DMS79 treated with DMSO at 0.1 percent for 48 hours (cell line): ENCODE measurements at regions not wholly inside any gene's neighbourhood (a gene's known extent, or its start where the extent isn't known, plus 50 kb on each side); places are given as distances from the start of the nearest gene placed in this dataset.
"Not testable (repeated sequence)": the region's sequence is repeated elsewhere in the genome, so short reads cannot be mapped to it uniquely, and the experiment has no call there.

ENCODE experiments used
- DNase-seq: peaks from one replicate; lab custom pipeline; 2025; lab: John Stamatoyannopoulos, UW

GRCh38 chr4:32840461-32841189 is 2120.5 kb downstream of the PCDH7 start:
- DNase-seq: no peak

DNA sequence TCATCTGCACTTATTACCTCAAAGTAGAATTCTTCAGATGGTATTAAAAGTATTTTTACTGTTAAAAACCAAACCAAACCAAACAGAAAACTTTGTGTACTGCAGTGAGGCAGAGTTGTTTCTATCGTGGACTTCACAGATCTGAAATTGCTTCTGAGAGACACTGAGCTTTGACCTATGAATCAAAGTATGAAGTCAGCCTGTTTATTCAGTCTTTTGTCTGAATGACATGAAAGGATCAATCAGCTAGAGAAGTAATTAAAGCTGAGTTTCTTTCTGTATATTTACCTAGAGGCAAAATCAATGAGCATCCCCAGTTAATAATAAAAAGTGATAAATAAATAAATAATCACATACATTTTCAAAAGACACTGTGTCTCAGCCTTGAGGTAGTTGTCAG is 2121.0 kb downstream of the PCDH7 start:
- no peak for DNase-seq

GRCh38 chr4:32847461-32847860 is 2127.3 kb downstream of the PCDH7 start:
- DNase-seq: no peak

- DNase-seq: no peak
Observed at GRCh38 chr4:32855622-32856021, 2135.5 kb downstream of the PCDH7 start.

DNA sequence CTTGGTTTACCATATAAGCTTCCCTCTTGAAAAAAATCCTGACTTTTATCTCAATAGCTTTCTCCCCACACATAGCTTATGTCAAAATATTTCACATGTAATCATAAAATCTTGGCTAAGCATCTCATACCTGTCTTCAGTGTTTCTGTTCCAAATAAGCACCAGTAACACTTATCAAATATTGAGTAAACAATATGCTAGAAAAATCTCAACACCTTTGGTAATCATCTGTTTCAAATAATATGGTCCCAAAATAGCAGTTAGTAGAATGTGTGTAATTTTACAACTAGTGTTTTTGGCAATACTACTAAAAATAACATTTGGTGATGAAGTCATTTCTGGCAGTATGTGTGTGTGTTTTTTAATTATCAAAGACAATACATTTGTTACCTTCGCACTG is 2138.2 kb downstream of the PCDH7 start:
- no peak for DNase-seq

GRCh38 chr4:32858971-32859370 is 2138.8 kb downstream of the PCDH7 start:
- no peak for DNase-seq

DNA sequence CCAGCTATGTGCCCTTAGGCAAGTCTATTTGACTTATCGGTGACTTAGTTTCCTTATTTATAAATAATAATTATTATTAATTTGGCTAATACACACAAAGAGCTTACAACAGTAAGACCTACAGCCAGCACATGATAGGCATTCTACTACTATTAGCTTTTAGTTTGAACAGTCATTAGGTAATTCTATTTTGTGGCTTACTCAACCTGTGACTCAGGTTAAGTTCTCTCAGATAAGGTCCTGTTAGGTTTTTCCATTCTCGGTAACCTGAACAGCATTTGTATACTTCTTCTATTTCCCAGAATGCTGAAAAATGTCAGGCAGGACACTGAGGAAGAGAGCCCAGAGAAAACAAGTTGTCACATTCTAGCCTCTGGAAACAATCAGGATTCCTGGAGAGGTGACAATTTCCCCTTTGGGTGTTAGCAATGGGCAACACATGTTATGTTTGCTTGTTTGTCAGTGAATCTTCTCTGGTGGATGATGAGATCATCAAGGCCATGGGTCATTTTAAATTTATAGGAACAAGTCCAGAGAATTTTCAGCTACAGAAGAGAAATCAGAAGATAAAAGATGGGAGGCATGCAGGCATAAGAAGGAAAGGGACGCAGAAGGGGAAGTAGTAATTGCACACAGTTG is 2144.7 kb downstream of the PCDH7 start:
- DNase-seq: no peak

GRCh38 chr4:32876546-32876945 is 2156.4 kb downstream of the PCDH7 start:
- DNase-seq: no peak

DNA sequence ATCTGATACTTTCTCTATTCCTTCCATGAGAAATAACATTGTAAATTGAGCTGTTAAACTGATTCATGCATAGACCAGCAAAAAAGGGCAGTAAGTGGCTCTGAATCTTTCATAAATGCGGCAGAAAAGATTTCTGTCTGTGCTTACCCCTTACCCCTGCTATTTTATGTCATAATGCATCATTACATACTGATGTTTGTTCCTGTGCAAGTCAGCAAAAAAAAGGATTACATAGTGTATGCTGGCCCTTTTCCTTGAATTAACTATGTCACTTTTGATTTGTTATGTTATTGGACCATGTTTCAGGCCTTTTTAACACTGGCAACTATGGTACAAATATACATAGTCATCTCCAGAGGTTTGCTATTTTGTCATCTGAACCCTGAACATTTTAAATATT is 2159.7 kb downstream of the PCDH7 start:
- DNase-seq: no peak

DNA sequence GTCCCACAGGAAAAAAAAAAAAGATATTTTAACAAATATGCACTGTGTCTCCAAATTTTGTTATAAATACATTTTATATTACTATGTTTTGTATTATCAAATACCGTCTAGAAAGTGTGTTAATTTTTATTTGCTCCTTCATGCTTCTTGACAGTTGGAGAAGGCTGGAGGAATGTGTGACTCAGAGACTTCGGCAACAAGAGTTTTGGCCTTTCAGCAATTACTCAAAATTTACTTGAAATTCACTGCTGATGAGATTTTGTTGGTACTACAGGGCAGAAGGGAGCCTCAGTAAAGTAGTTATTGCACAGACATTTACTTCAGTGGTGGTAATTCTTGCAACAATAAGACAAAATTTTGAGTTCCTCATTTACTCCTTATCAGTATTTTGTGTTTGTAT is 2164.0 kb downstream of the PCDH7 start:
- no peak for DNase-seq

- no peak for DNase-seq
Observed at GRCh38 chr4:32890398-32890797, 2170.2 kb downstream of the PCDH7 start.

GRCh38 chr4:32909053-32909452 is 2188.9 kb downstream of the PCDH7 start:
- no peak for DNase-seq

GRCh38 chr4:32909736-32910135 is 2189.6 kb downstream of the PCDH7 start:
- DNase-seq: no peak

DNA sequence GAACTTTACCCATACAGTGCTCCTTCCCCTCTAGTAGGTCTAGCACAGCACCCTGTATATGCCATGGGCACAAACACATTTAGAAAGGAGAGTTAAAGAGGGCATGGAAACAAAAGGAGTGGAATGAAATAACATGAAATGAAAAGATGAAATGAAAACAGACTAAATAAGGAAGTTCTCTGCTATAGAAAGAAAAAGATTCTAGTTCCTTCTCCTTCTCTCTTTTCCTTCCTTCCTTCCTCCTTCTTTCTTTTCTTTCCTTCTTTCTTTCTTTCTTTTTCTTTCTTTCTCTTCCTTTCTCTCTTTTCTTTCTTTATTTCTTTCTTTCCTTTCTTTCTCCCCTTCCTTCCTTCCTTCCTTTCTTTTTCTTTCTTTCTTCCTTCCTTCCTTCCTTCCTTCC is 2197.4 kb downstream of the PCDH7 start:
- DNase-seq: no peak

DNA sequence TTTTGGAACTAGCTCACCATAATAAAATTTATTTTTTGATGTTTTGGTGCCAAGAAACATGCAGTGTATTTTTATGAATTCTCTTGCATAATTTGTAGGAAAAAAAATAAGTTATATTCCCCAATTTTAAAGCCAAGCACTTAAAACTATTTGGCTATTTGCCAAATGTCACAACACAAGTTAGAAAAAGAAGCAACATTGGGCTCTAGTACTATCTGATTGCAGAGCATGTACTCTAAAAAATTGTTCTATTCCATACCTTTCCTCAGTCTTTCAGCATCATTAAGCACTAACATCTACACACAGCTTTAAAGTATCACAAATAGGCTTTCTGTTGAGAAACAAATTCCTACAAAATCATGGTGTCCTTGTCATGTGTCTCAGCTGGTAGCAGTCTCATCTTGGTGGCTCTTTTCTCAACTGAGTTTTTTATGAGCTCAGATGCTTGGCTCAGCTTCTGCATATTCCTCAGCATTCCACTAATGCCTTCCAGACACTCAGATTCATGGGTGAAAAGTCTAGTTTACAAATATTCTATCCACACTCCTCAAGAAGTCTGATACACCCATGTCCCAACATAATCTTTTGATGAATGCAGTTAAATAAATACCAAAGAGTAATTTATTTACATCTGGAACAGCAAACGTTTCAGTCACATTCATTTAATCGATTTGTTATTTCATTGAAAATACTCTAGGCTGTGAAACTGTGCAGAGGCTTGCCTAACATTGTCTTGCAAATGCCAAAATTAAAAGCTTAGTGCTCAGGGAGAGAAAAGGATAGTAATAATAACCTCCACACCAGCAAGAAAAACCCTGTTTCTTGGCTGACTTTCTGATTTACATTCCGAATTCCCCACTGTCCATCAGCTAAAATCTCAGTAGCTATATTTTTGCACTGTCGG is 2209.9 kb downstream of the PCDH7 start:
- no peak for DNase-seq

DNA sequence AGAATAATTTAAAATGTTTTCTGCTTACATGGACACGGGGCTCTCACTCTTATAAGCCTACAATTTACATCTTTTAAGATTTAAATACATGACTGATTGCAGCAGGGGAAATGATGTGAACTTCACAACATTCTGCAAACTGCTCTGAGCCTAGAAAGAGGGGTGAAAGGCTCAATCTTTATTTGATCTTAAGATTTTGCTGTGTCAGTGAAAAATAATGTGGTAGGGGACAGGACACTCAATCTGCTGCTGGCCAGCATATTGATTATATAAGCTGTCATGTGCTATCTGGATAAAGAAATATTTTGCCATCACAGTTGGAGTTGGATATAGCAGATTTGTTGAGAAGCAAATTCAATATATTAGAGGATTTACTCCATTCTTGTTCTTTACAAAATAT is 2210.5 kb downstream of the PCDH7 start:
- no peak for DNase-seq

- no peak for DNase-seq
Observed at GRCh38 chr4:32931475-32931874, 2211.3 kb downstream of the PCDH7 start.

- DNase-seq: no peak
Observed at GRCh38 chr4:32932156-32932555, 2212.0 kb downstream of the PCDH7 start.

DNA sequence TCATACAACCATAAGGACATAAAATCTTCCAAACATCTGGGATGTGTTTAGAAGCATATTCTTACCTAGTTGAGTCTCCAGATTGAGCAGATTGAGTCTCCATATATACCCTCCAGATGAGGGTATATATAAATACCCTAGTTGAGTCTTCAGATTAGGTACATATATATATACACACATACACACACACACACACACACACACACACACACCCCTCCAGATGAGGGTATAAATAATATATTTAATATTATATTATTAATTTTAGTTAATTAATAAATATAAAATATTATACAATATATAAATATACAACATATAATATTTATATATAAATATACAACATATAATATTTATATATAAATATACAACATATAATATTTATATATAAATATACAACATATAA is 2219.1 kb downstream of the PCDH7 start:
- not testable (repeated sequence) for DNase-seq

DNA sequence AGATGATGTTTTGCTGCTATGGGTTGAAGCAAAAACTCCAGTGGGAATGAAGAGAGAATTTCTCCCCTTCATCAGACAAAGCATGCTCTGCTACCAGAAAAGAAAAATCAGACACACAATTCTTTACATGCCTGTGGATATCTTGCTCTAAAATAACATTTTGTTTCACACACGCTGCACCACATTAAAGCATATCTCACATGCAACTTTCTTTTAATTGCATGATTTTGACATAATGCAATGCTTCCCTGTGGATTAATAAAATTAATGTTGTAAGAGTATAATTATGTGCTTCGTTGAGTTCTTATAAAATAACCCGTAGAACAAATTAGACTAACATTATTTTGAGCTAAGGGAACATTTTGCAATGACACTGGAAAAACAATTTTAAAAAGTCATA is 2230.7 kb downstream of the PCDH7 start:
- DNase-seq: no peak

- DNase-seq: no peak
Observed at GRCh38 chr4:32958586-32958985, 2238.4 kb downstream of the PCDH7 start.

- DNase-seq: no peak
Observed at GRCh38 chr4:32962100-32962499, 2241.9 kb downstream of the PCDH7 start.

DNA sequence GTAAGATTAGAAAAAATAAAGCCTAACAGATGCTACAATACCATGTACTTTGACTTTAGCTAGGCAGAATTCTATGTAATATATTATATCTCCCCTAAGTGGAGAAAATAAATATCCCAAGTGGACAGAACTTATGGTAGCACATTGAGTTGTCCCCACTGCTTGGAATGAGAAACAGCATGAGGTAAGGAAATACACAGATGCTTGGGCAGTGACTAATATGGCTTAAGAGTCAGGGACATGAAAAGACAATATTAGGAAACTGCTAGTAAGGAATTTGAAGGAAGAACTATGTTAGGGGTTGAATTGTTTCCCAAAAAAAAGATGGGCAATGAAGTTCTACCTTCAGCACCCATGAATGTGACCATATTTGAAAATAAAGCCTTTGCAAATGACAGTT is 2265.1 kb downstream of the PCDH7 start:
- DNase-seq: no peak
